GM12878 (cell line): ENCODE measurements at regions not wholly inside any gene's neighbourhood (a gene's known extent, or its start where the extent isn't known, plus 50 kb on each side); places are given as distances from the start of the nearest gene placed in this dataset.

Experiments
- CBFB ChIP-seq: IDR thresholded peaks from 2 replicates; pipeline ENCODE4 v1.6.1; 2016; ENCODE audit warnings: antibody characterized with exemption, low read depth
- CREB1 ChIP-seq: IDR thresholded peaks from 2 replicates; pipeline ENCODE4 v1.6.1; 2012; ENCODE audit warnings: low read depth, mild to moderate bottlenecking, inconsistent platforms
- EZH2 ChIP-seq: IDR thresholded peaks from 2 replicates; pipeline ENCODE4 v1.6.1; 2012; ENCODE audit warnings: low read depth, mild to moderate bottlenecking, control low read depth, inconsistent platforms, low read length, borderline replicate concordance; ENCODE audit not compliant: control insufficient read depth
- NRF1 ChIP-seq: conservative IDR thresholded peaks from 2 replicates; pipeline ENCODE4 v1.6.1; 2011; ENCODE audit warnings: mild to moderate bottlenecking, low read depth, low read length, improper control_type of control experiment
- POLR2A ChIP-seq: IDR thresholded peaks from 2 replicates; pipeline ENCODE4 v1.6.1; 2011; ENCODE audit warnings: low read depth, mild to moderate bottlenecking, low read length
- POLR2AphosphoS5 ChIP-seq: IDR thresholded peaks from 2 replicates; pipeline ENCODE4 v1.6.1; 2011; ENCODE audit warnings: mild to moderate bottlenecking, low read length, inconsistent platforms
- RBBP5 ChIP-seq: fragments of 200-600 bp; sonication (generic); conservative IDR thresholded peaks from 2 replicates; pipeline ENCODE4 v1.6.1; 2016
- SP1 ChIP-seq: IDR thresholded peaks from one replicate; pipeline ENCODE4 v1.6.1; 2011; ENCODE audit warnings: low read depth, low read length
- TAF1 ChIP-seq: IDR thresholded peaks from 2 replicates; pipeline ENCODE4 v1.6.1; 2011; ENCODE audit warnings: mild to moderate bottlenecking, low read depth, low read length, borderline replicate concordance
- TF ChIP-seq, protein P1 (sequence below), 3 experiments: IDR thresholded peaks in 2 of 3; conservative IDR thresholded peaks in 1 of 3; 2 replicates each; pipeline ENCODE4 v1.5.1; 2011; ENCODE audit warnings: low read depth in 3 of 3, low read length in 3 of 3, mild to moderate bottlenecking in 3 of 3, control low read depth in 2 of 3, moderate library complexity in 2 of 3, inconsistent platforms in 1 of 3, mixed read lengths in 1 of 3; ENCODE audit not compliant: control insufficient read depth in 2 of 3, insufficient read depth in 1 of 3; ENCODE audit errors: extremely low read depth in 1 of 3
- TF ChIP-seq, protein P2 (sequence below): IDR thresholded peaks from 2 replicates; pipeline ENCODE4 v1.6.1; 2011; ENCODE audit warnings: low read depth, low read length, improper control_type of control experiment, borderline replicate concordance

GRCh38 chr6:87763901-87764300, 61.9 kb upstream of the AKIRIN2 start:
- TF ChIP-seq, protein P1, sequence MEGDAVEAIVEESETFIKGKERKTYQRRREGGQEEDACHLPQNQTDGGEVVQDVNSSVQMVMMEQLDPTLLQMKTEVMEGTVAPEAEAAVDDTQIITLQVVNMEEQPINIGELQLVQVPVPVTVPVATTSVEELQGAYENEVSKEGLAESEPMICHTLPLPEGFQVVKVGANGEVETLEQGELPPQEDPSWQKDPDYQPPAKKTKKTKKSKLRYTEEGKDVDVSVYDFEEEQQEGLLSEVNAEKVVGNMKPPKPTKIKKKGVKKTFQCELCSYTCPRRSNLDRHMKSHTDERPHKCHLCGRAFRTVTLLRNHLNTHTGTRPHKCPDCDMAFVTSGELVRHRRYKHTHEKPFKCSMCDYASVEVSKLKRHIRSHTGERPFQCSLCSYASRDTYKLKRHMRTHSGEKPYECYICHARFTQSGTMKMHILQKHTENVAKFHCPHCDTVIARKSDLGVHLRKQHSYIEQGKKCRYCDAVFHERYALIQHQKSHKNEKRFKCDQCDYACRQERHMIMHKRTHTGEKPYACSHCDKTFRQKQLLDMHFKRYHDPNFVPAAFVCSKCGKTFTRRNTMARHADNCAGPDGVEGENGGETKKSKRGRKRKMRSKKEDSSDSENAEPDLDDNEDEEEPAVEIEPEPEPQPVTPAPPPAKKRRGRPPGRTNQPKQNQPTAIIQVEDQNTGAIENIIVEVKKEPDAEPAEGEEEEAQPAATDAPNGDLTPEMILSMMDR (IDR thresholded peaks at IDR 0.05 in 2 of 3, conservative IDR thresholded peaks at IDR 0.05 in 1 of 3; ENCODE audit: control insufficient read depth in 2 of 3, extremely low read depth in 1 of 3, insufficient read depth in 1 of 3, low read depth in 3 of 3, low read length in 3 of 3): no peak
- no peak for TF ChIP-seq POLR2A
- TF ChIP-seq SP1: no peak
- no peak for TF ChIP-seq CBFB
- TF ChIP-seq EZH2: no peak
- no peak for TF ChIP-seq CREB1
- no peak for TF ChIP-seq RBBP5
- TF ChIP-seq, protein P2, sequence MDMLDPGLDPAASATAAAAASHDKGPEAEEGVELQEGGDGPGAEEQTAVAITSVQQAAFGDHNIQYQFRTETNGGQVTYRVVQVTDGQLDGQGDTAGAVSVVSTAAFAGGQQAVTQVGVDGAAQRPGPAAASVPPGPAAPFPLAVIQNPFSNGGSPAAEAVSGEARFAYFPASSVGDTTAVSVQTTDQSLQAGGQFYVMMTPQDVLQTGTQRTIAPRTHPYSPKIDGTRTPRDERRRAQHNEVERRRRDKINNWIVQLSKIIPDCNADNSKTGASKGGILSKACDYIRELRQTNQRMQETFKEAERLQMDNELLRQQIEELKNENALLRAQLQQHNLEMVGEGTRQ: no peak
- TF ChIP-seq TAF1: no peak
- TF ChIP-seq NRF1: no peak
- no peak for TF ChIP-seq POLR2AphosphoS5
